ENCODE measurements at regions not wholly inside any gene's neighbourhood (a gene's known extent, or its start where the extent isn't known, plus 50 kb on each side); places are given as distances from the start of the nearest gene placed in this dataset.

DNA sequence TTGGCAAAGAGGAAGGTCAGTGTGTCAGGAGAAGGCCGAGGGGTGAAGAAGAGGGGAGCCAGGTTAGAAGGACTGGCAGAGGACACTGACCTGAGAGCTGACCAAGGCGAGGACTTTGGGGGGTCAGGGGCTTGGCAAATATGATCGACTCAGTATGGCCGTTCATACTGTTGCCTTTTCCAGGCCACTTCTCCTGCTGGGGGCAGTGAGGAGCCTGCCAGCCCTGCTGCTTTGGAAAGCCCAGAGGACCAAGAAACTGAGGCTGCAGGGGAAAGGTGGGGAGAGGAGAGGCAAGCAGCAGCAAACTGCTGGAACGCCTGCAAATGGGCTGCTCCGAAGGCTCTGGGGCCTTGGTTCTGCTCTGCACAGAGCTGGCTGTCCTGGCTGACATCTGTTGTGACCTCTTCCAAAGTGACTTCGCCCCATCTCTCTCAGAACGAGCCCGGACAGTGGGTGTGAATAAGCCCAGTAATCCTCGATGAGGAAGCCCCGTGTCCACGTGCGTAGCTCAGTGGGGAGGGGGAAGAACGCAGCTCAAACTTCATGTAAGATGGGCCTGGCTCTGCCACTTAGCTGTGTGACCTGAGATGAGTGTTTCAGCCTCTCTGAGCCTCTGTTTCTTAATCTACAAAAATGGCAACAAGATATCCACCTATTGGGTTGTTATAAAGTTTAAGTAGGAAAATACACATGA lies 111.3 kb downstream of the SALL1 start:
- CTCF ChIA-PET: no interaction called here
- no peaks in the 10 kb centered on the region for H3K9me3 Mint-ChIP-seq
- intact Hi-C loops (cut with DNase I, micrococcal nuclease): no loop called here

GRCh38 chr16:51035711-51036110 lies 115.4 kb downstream of the SALL1 start:
- Histone ChIP-seq H3K27me3 (ENCODE audit: control insufficient read depth in 1 of 2, insufficient read depth in 2 of 2, low read length in 2 of 2) (no peaks in the 10 kb centered on the region), H3K36me3 (ENCODE audit: insufficient read depth, low read length) (no peaks in the 10 kb centered on the region), H3K27ac (ENCODE audit: low read depth in 1 of 2, low read length in 2 of 2) (no peak overlapping the region), H3K9me3 (ENCODE audit: control insufficient read depth in 1 of 2, insufficient read depth in 1 of 2, low read length in 2 of 2) (peaks cover 0 to 4% of the 10 kb centered on the region in 2 experiments), H3K4me1 (ENCODE audit: insufficient read depth, low read length) (no peaks in the 10 kb centered on the region), H3K4me3 (ENCODE audit: low read length) (no peak overlapping the region)
- Mint-ChIP-seq H3K27ac (no peak overlapping the region), H3K4me3 (no peak overlapping the region), H3K4me1 (ENCODE audit: low read depth) (no peaks in the 10 kb centered on the region), H3K36me3 (ENCODE audit: low read depth) (no peaks in the 10 kb centered on the region), H3K27me3 (peaks cover 17% of the 10 kb centered on the region), H3K9me3 (no peaks in the 10 kb centered on the region)
- CTCF ChIA-PET: no interaction called here
- DNase-seq: no peak
- ATAC-seq (ENCODE audit: poor library complexity): no peak
- POLR2A ChIA-PET: no interaction called here
- intact Hi-C loops (cut with DNase I, micrococcal nuclease): no loop called here
- no peak for TF ChIP-seq CTCF (IDR thresholded peaks at IDR 0.05)

More for the DNA sequence above, 111.3 kb downstream of the SALL1 start:
- H3K36me3 Mint-ChIP-seq (ENCODE audit: low read depth): no peaks in the 10 kb centered on the region
- H3K4me3 ChIP-seq (ENCODE audit: low read length): no peak overlapping the region
- no peak for DNase-seq
- no peak overlapping the region for H3K4me3 Mint-ChIP-seq
- no peak overlapping the region for H3K27ac ChIP-seq (ENCODE audit: low read depth in 1 of 2, low read length in 2 of 2)
- no peaks in the 10 kb centered on the region for H3K27me3 ChIP-seq (ENCODE audit: control insufficient read depth in 1 of 2, insufficient read depth in 2 of 2, low read length in 2 of 2)
- no peak for ATAC-seq (ENCODE audit: poor library complexity)
- H3K9me3 ChIP-seq (ENCODE audit: control insufficient read depth in 1 of 2, insufficient read depth in 1 of 2, low read length in 2 of 2): peaks cover 0 to 4% of the 10 kb centered on the region in 2 experiments
- H3K36me3 ChIP-seq (ENCODE audit: insufficient read depth, low read length): no peaks in the 10 kb centered on the region
- POLR2A ChIA-PET: no interaction called here
- TF ChIP-seq CTCF (IDR thresholded peaks at IDR 0.05): no peak
- H3K27ac Mint-ChIP-seq: no peak overlapping the region
- no peaks in the 10 kb centered on the region for H3K4me1 Mint-ChIP-seq (ENCODE audit: low read depth)
- peaks cover 23% of the 10 kb centered on the region for H3K27me3 Mint-ChIP-seq
- no peaks in the 10 kb centered on the region for H3K4me1 ChIP-seq (ENCODE audit: insufficient read depth, low read length)

- no peak overlapping the region for H3K4me3 ChIP-seq (ENCODE audit: low read length)
- Mint-ChIP-seq H3K27me3 (peaks cover 13% of the 10 kb centered on the region), H3K27ac (no peak overlapping the region), H3K4me1 (ENCODE audit: low read depth) (no peaks in the 10 kb centered on the region), H3K36me3 (ENCODE audit: low read depth) (no peaks in the 10 kb centered on the region), H3K9me3 (no peaks in the 10 kb centered on the region), H3K4me3 (no peak overlapping the region)
- ChIA-PET POLR2A (no interaction called here), CTCF (no interaction called here)
- ATAC-seq (ENCODE audit: poor library complexity): no peak
- DNase-seq: no peak
- H3K36me3 ChIP-seq (ENCODE audit: insufficient read depth, low read length): no peaks in the 10 kb centered on the region
- no peaks in the 10 kb centered on the region for H3K4me1 ChIP-seq (ENCODE audit: insufficient read depth, low read length)
- H3K9me3 ChIP-seq (ENCODE audit: control insufficient read depth in 1 of 2, insufficient read depth in 1 of 2, low read length in 2 of 2): peaks cover 0 to 4% of the 10 kb centered on the region in 2 experiments
- no peak for TF ChIP-seq CTCF (IDR thresholded peaks at IDR 0.05)
- H3K27me3 ChIP-seq (ENCODE audit: control insufficient read depth in 1 of 2, insufficient read depth in 2 of 2, low read length in 2 of 2): no peaks in the 10 kb centered on the region
- intact Hi-C loops (cut with DNase I, micrococcal nuclease): no loop called here
- H3K27ac ChIP-seq (ENCODE audit: low read depth in 1 of 2, low read length in 2 of 2): no peak overlapping the region
Measured at GRCh38 chr16:51035110-51035498, 116.0 kb downstream of the SALL1 start.
